Peyer's patch (tissue), 4 donors: ENCODE measurements at regions not wholly inside any gene's neighbourhood (a gene's known extent, or its start where the extent isn't known, plus 50 kb on each side); places are given as distances from the start of the nearest gene placed in this dataset.

Experiments
- CTCF ChIP-seq, 6 experiments: fragments of 450-650 bp in 4 of 6; fragments of 200-600 bp in 2 of 6; sonication (generic) in 1 of 6; IDR thresholded peaks; one replicate each; pipeline ENCODE4 v1.5.1; 2017 to 2019; ENCODE audit warnings: antibody characterized with exemption in 6 of 6, mild to moderate bottlenecking in 3 of 6, moderate library complexity in 1 of 6
- POLR2A ChIP-seq, 2 donors: fragments of 450-650 bp; IDR thresholded peaks; one replicate each; pipeline ENCODE4 v1.5.1; 2017; ENCODE audit warnings: antibody characterized with exemption in 2 of 2, mild to moderate bottlenecking in 2 of 2, moderate library complexity in 2 of 2

- TF ChIP-seq CTCF (IDR thresholded peaks at IDR 0.05) (no peak), POLR2A (IDR thresholded peaks at IDR 0.05) (no peak)
Measured at GRCh38 chr2:43101751-43102150, 124.7 kb downstream of the ZFP36L2 start.
